Adrenal gland (tissue), 5 donors: ENCODE measurements at regions not wholly inside any gene's neighbourhood (a gene's known extent, or its start where the extent isn't known, plus 50 kb on each side); places are given as distances from the start of the nearest gene placed in this dataset.

Experiments used
- CTCF ChIP-seq, 6 experiments: fragments of 450-650 bp in 4 of 6; fragments of 200-600 bp in 2 of 6; sonication (generic) in 1 of 6; IDR thresholded peaks; 1 replicate in 5 of 6; 2 replicates in 1 of 6; pipeline versions ENCODE4 v1.5.1 to v1.8.0; 2016 to 2021; ENCODE audit warnings: antibody characterized with exemption in 6 of 6, mild to moderate bottlenecking in 2 of 6, moderate library complexity in 1 of 6
- POLR2A ChIP-seq, 2 donors: fragments of 450-650 bp; IDR thresholded peaks; one replicate each; pipeline ENCODE4 v1.6.1; 2017; ENCODE audit warnings: antibody characterized with exemption in 2 of 2, mild to moderate bottlenecking in 2 of 2, moderate library complexity in 1 of 2
- donor health status: DM: no; HTN: no; CAD: no.

GRCh38 chr9:86756576-86757381, 190.5 kb downstream of the GAS1 start:
- no peak for TF ChIP-seq CTCF (IDR thresholded peaks at IDR 0.05)
- no peak for TF ChIP-seq POLR2A (IDR thresholded peaks at IDR 0.05)
